ENCODE measurements at regions not wholly inside any gene's neighbourhood (a gene's known extent, or its start where the extent isn't known, plus 50 kb on each side); places are given as distances from the start of the nearest gene placed in this dataset.

DNA sequence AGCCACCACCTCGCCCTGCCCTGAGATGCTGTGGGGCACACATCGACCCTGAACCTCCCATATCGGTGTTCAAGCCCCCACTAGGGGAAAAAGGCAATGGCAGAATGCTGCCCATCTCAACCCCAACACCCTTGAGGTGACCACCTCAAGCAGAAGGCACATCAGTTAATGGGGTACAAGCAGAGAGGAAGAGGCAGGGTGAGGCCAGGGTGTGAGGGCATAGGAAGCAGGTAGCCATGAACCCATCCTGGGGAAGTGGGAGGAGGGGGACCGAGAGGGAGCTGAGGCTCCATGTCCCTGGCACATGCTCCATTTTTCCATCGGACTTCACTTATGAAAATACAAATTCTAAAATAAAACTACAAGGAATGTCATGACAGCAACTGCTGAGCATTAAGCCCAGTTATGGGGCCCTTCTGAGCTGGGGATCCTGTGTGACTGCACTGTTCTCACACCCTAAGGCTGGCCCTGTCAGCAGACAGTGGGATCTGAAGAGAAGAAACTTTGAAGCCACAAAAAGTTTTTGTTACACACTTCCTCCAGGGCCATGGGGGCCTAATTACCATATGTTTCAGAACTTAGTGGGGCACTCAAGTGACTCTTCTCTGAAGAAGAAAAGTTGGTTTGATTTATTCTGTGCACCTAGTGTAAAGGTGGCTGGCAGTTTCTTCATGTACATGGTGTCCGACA, 68.2 kb upstream of the FAM241A start:
- no peak for TF ChIP-seq EZH2 (IDR thresholded peaks at IDR 0.05; ENCODE audit: borderline replicate concordance, insufficient read depth, low read depth, low read length, poor library complexity, severe bottlenecking)
- TF ChIP-seq, protein P1, sequence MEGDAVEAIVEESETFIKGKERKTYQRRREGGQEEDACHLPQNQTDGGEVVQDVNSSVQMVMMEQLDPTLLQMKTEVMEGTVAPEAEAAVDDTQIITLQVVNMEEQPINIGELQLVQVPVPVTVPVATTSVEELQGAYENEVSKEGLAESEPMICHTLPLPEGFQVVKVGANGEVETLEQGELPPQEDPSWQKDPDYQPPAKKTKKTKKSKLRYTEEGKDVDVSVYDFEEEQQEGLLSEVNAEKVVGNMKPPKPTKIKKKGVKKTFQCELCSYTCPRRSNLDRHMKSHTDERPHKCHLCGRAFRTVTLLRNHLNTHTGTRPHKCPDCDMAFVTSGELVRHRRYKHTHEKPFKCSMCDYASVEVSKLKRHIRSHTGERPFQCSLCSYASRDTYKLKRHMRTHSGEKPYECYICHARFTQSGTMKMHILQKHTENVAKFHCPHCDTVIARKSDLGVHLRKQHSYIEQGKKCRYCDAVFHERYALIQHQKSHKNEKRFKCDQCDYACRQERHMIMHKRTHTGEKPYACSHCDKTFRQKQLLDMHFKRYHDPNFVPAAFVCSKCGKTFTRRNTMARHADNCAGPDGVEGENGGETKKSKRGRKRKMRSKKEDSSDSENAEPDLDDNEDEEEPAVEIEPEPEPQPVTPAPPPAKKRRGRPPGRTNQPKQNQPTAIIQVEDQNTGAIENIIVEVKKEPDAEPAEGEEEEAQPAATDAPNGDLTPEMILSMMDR (IDR thresholded peaks at IDR 0.05), result no peak

Measured in B cell (primary cell).